Left ventricle myocardium superior (tissue), 1 donor: ENCODE measurements at regions not wholly inside any gene's neighbourhood (a gene's known extent, or its start where the extent isn't known, plus 50 kb on each side); places are given as distances from the start of the nearest gene placed in this dataset.
"Not testable (repeated sequence)": the region's sequence is repeated elsewhere in the genome, so short reads cannot be mapped to it uniquely, and the experiment has no call there.

Experiments used
- ATAC-seq: fragments of 200-7000 bp; cut with Tn5 transposase; one replicate; pipeline ENCODE4 v1.9.1; 2020; ENCODE audit warnings: mild to moderate bottlenecking, moderate library complexity
- DNase-seq: peaks from one replicate; pipeline ENCODE4 v3.0.0-alpha.2; 2020
- intact Hi-C: fragments of 100-400 bp; cut with micrococcal nuclease; formaldehyde crosslinking; loops from one replicate; pipeline ENCODE4 v1.11.0; 2022
- donor health status: DM: no; HTN: yes; CAD: no; lungs with severe emphysema.

DNA sequence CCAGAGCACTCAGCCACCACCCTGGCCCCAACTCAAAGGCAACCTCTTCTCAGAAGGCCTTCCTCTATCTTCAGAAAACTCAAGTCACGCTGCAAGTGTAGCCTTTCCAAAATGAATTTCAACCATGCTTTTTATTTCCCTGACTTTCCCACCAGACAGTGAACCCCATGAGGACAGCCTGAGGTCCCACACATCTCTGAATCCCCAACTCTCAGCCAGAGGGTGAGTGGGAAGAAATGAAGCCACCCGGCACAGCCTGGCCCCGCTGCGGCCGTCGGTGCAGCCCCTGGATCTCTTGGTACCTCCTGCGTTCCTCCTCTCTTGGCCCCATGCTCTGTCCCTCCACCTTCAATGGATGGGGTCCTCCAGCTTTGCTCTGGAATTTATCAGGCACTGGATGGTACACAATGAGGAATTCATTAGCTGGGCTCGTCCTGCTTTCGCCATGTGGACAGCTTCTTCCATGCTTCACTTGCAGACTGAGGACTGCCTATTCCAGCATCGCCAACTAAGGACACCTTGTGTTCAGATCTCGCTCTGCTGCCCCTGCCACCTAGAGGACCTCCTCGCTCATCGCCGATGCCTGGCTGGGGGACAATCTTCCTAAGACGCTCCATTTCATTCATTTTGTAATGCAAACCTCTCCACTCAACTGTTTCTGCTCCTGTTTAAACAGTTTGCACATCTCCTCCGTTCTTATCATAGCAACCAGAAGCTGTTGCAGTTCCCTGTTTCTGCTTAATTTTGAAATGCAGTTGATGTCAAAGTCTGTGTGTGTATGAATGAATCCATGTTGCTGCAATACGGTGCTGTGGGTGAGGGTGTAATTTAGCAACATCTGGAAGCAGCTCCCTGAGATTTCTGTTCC lies 672.1 kb downstream of the TBC1D22A start:
- no peak for DNase-seq
- ATAC-seq = no peak
- intact Hi-C loops = no loop called here

DNA sequence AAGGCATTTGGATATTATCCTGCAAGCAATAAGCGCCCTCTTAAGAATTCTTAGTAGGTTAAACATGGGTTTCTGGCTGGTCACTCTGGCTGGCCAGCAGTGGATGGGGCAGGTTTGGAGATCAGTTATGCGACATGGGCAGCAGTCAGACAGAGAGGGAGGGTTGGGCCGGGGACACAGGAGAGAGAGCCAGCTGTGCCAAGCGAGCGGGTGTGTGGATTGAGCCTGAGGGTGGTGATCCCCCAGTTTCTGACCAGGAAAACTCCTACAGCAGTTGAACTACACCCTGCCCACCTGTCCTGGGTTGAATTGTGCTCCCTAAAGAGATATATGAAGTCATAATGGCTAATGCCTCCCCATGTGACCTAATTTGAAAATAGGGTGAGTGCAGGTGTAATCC lies 671.2 kb downstream of the TBC1D22A start:
- ATAC-seq = no peak
- no peak for DNase-seq
- intact Hi-C loops = no loop called here

DNA sequence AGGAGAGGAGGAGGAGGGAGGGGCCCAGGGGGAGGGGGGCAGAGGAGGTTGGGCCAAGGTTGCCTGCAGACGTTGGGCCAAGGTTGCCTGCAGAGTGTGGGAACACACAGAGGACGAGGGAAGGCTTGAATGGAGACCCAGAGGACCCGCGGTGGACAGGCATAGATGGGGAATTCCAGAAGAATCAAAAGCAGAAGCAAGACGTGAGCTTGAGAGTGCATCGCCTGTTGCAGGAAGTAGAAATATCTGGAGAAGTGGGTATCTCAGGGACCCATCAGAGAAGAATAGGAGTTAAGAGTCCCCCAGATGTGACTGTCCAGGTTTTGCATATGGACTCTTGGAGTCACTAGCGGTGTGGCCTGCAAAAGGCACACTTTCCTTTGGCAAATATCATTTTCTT lies 670.2 kb downstream of the TBC1D22A start:
- DNase-seq = no peak
- no peak for ATAC-seq
- intact Hi-C loops = no loop called here

DNA sequence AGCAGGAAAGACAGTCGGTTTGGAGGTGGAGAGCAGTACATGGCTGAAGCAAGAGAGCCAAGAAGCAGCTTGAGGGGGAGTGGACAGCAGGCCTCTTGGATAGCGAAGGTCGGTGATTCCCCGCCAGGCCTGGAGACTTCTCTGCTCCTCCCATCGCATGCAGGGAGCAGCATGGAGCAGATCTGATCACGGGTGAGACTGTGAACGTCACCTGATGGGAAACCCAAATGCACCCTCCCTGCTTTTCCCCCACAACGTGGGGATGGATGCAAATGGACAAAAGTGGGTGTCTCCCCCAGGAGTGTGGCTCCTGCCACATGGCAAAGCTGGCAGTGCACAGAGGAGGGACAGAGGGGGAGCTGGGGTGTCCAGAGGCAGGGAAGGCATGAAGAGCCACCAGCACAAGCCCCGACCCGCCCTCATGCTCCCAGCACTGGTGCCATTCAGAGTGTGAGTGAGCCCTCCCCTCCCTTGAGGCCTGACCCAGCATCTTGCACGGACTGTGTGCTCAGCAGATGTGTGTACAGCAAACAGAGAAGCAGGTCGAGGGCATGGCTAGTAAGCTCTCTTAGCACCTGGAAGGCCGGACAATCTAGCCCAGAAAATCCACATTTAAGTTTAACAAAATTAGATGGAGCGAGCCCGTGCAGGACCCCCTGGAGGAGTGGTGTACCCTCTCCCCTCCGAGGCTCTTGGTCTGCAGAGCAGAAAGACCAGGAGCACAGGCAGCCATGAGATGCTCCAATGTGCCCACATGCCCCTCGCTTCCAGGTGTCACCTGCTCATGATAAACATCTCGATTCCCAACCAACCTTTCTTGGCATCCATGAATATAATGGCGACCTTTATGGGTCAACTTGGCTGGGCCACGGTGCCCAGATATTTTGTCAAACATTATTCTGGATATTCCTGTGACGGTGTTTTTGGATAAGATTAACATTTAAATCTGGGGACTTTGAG lies 661.7 kb downstream of the TBC1D22A start:
- DNase-seq (no peak), ATAC-seq (no peak)
- intact Hi-C loops = no loop called here

DNA sequence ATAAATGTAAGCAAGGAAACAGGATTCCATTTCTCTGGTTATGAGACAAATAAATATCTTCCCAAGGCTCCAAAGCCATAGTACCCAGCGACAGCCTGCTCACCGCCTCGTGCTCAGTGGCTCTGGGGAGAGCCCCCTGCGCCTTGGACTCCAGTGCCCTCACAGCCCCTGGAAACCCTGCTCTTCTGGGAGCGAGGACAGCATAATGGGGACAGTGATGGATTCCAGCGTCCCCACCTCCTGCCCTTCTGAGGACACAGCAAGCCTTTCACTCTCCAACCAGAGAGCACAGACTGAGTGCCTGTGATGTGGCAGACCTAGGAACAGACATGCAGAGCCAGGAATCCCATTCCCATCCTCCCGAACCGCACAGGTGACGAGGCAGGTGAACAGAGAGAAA lies 660.8 kb downstream of the TBC1D22A start:
- ATAC-seq = no peak
- intact Hi-C loops = no loop called here
- no peak for DNase-seq

DNA sequence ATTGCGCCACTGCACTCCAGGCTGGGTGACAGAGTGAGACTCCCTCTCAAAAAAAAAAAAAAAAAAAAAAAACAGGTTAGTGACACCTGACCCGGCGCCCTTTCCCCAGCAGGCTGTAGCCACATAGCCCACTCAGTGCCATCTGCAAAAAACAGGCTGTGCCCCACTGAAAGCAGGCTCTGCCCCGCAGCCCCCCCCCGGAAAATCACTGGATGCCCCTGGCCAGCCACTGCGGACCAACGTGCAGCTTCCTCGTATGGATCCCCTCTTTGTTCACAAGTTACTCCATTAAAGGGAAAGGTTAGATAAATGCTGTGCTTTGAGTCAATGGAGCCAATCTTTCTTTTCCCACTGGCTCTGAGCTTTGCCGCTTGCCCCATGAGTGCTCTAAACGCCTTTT lies 660.3 kb downstream of the TBC1D22A start:
- no peak for DNase-seq
- ATAC-seq = no peak
- intact Hi-C loops = no loop called here

DNA sequence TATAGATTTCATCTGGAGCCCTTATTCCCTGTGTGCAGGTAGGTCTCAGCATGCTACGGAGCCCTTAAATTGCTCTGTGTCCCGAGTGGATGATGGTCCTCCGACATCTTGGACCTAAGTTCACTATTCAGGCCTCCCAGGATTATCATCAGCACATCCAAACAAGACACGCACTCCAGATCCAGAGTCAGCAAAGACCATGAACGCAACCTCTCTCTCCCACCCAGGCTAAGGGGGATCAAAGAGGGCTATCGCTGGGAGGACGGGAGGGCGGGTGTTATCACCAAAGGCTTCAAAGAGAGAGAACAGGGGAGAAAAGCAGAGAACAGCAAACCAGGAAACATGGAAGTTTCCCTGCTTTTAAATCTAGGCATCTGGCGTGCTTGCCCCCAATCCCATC lies 659.4 kb downstream of the TBC1D22A start:
- no peak for DNase-seq
- intact Hi-C loops = no loop called here
- no peak for ATAC-seq

DNA sequence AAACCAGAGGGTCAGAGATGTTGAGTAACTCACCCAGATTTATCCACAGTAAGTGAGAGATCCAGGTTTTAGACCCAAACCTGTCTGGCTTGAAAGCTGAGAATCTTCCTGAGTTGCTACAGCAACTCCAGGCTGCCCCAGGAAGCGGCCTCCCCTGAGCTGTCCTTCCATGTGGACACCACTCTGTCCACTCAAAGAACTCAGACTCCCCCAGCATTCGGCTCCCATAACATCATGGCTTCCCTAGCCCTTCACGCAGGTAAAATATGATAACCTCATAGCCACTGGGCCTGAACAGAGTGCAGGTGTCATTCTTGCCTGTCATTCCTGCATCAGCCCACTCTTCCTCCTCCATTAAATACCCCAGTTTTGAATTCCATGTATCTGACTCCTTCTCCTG lies 657.8 kb downstream of the TBC1D22A start:
- intact Hi-C loops = no loop called here
- DNase-seq = no peak
- ATAC-seq = no peak

DNA sequence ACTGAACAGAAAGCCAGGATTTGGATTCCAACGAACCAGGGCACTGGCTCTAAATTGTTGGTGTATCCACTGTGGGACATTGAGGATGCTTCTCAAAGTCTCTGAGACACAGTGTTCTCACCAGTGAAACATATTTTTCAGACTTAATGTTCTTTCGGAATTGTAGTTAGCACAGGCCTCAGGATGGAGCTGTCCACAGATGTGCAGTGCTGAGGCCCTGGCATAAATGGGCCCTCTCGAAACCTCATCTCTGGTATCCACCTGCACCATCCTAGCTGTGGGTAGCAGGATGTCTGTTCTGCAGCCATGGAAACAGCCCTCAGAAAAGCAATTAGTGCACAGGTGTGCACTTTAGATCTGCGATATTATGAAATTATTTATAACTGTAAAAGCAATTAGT lies 656.8 kb downstream of the TBC1D22A start:
- intact Hi-C loops = no loop called here
- DNase-seq (no peak), ATAC-seq (no peak)

DNA sequence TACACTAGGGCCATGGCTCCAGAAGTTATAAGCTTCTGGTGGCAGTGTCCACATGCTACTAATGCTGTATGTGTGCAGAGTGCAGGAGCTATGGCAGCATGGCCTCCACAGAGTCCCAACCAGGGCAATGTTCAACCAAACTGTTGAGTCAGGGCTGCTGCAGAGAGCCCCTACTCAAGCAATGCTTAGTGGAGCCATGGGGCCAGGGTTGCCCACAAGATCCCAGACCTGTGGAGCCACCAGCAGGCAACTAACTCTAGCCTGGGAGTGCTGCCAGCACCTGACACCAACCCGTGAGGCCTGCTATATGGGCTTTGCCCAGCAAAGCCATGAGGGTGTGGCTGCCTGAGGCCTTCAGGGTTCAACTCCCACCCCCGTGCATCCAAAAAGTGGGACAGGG lies 655.2 kb downstream of the TBC1D22A start:
- intact Hi-C loops = no loop called here
- DNase-seq = no peak

DNA sequence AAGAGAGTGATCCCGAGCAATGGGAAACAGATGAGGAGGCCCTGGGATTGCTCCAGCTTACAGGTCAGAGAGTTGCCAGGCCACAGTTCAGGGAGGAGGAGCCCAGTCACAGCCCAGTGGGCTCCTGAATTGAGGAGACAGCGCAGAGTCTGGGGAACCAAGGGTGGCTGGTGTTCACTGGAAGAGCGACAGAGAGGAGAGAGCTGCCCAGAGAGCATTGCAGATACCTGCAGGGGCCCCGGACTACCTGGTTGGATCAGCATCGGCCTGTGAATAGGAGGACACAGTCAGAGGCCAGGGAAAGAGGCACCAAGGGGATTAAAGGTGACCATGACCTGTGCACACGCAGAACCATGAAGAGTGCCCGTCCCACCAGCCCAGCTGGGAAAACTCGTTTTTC lies 648.6 kb downstream of the TBC1D22A start:
- intact Hi-C loops = no loop called here
- ATAC-seq = no peak
- DNase-seq = no peak

More for the DNA sequence above, 655.2 kb downstream of the TBC1D22A start:
- ATAC-seq = no peak

DNA sequence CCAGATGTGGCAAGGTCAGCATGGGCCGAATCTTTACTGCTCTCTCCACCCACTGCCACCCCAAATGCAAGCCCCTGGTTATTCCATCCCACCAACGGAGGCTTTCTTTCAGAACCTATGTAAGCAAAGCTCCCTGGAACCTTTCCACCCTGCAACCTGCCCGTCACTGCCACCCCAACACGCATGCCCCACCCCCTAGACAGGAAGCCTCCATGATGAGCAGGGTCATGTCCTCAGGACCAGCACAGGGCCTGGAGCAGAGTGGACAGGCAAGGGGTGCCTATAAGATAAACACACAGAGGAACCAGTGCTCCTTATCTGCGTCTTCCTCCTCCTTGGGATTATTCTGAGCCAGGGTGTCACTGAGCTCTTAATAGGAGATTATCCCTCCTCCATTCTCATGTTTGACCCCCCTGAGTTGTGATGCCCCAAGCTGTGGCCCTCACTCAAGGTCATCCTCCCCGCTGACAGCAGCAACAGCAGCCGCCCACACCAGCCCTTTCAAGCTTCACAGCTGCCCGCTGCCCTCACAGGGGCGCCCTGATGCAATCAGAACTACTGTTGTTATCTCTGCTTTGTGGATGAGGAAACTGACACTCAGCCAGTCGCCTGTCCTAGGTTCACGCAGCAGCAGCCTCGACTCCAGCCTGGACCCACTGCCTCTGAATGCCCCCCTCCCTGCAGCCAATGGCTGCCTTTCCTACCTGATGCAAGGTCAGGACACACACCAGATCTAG lies 647.3 kb downstream of the TBC1D22A start:
- intact Hi-C loops = no loop called here
- ATAC-seq (no peak), DNase-seq (no peak)

DNA sequence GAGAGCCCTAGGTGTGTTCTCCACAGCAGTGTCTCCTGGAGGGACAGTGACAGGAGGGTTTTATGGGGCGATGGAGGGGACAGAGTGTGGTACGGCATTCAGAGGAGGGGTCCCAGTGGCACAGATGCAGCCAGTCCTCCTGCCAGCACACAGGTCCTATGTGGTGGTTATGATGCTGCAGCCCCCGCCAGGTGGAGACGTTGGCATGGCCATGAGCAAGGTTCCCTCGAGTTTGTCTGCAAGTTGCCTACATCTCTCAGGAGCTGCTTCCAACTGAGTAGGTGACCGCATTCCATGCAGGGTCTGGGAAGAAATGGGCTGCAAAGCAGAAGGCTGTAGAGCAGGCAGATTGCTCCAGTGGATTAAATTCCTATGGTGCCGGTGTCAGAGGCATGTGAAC lies 646.0 kb downstream of the TBC1D22A start:
- ATAC-seq = no peak
- intact Hi-C loops = no loop called here
- no peak for DNase-seq

DNA sequence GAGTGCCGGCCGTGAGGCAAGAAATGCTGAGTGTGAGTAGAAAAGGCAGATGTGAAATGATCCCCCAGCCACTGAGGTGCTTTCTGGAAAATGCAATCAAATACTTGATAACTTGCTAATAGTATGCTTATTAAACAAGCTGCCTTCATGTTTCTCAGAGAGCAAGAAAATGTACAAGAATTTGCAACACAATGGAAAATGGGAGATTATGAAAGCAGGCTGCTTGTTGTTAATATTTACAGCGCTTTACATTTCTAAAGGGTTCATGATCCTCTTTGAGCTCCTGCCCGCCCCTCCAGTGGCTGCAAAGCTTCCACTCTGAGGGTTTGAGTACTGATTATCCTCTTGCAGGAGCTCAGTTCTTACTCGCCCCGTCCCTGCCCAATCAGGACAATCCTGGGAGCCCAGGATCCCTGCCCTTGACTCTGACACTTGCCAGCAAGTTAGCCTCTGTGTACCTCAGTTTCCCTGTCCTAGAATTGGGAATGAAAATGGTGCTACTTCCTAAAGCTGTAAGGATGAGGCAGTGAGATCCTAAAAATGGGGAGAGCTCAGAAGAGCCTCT lies 645.1 kb downstream of the TBC1D22A start:
- intact Hi-C loops = no loop called here
- ATAC-seq (no peak), DNase-seq (no peak)

DNA sequence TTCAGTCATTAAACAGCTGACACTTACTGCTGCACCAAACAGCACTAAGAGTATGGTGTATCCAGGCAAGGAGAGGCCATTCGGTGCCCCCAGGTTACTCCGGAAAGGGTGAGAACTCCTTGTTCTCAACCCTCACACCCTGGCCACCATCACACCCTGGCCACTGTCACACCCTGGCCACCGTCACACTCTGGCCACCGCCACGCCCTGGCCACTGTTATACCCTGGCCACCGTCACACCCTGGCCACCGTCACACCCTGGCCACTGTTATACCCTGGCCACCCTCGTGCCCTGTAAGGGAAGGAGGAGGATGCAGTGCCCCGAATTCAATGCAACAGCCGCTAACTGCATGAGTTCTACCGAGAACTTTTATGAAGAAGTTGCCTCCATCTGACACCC lies 644.4 kb downstream of the TBC1D22A start:
- intact Hi-C loops = no loop called here
- ATAC-seq (no peak), DNase-seq (no peak)

DNA sequence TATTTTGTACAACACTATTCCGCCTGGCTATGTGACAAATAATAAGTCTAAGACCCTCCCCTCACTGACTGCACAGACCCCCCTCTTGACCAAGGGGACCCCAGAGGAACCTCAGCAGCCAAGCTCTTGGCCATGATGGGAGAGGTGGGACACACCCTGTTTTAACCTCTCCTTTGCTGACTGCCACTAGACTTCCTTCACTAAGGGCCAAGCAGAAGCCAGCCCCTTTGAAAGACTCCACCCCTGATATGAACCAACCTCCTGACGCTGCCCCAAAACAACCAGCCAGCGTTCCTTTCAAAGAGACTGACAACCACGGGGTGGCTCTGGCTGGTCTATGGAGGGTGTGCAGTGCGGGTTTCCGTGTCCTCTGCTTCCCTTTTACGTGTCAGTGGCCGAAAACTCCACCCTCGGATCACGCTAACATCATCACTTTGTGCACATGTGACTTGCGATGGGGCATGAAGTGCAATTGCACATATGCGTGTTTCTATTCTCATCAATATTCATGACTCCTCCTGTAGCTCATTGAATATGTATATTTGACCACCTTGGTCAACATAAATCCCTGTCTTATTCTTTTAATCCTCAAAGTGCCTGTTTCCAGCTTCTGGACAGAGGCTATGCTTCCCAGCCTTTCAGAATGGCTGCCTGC lies 643.9 kb downstream of the TBC1D22A start:
- intact Hi-C loops = no loop called here
- ATAC-seq = no peak
- DNase-seq = no peak

DNA sequence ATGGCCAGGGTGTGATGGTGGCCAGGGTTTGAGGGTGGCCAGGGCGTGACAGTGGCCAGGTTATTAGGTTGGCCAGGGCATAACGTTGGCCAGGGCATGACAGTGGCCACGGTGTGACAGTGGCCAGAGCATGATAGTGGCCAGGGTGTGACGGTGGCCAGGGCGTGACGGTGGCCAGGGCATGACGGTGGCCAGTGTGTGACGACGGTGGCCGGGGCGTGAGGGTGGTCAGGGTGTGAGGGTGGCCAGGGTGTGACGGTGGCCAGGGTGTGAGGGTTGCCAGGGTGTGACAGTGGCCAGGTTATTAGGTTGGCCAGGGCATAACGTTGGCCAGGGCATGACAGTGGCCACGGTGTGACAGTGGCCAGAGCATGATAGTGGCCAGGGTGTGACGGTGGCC lies 642.8 kb downstream of the TBC1D22A start:
- DNase-seq, ATAC-seq: not testable (repeated sequence)

DNA sequence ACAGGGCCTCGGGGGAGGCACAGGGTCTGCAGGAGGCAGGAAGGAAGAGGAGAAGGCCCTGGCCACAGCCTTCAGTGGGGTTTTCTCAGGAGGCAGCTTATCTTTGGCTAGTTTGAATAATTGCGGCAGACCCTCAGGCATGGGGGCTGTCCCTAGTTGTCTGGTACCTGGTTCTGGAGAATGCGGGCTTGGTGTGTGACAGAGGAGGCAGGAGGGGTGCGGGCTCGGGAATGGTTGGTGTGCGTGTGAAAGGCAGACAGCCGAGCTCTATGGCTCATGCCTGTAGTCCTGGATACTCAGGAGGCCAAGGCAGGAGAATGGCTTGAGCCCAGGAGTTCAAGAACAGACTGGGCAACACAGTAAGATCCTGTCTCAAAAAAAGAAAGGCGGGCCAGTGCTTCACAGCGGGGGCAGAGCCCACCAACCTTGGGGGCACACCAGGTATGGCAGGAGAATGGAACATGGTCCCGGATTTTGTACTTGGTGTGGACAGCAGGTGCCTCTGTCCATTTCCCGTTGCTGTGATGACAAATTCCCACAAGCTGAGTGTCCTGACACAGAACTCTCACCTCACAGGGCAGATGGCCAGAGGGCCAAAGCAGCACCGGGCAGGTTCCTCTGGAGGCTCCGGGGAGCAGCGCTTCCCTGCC lies 640.6 kb downstream of the TBC1D22A start:
- intact Hi-C loops = no loop called here
- no peak for ATAC-seq
- DNase-seq = no peak

More for the DNA sequence above, 642.8 kb downstream of the TBC1D22A start:
- intact Hi-C loops = not testable (repeated sequence)
